Activated naive CD4-positive, alpha-beta T cell treated with anti-CD3 and anti-CD28 coated beads, Interleukin-2, amount 50 U/mL, for 16 hours (primary cell): ENCODE measurements at regions not wholly inside any gene's neighbourhood (a gene's known extent, or its start where the extent isn't known, plus 50 kb on each side); places are given as distances from the start of the nearest gene placed in this dataset.

ENCODE experiments used
- DNase-seq: peaks from one replicate; pipeline ENCODE4 v3.0.0-alpha.2; 2020

GRCh38 chr14:95410838-95411237, 91.1 kb upstream of the CLMN start:
- DNase-seq: no peak

- DNase-seq: no peak
Observed at GRCh38 chr14:95409477-95410272, 90.0 kb upstream of the CLMN start.

- no peak for DNase-seq
Observed at GRCh38 chr14:95408731-95409476, 89.2 kb upstream of the CLMN start.

GRCh38 chr14:95407354-95407753, 87.6 kb upstream of the CLMN start:
- no peak for DNase-seq

GRCh38 chr14:95406756-95407277, 87.1 kb upstream of the CLMN start:
- DNase-seq: no peak

- no peak for DNase-seq
Observed at GRCh38 chr14:95404583-95404982, 84.9 kb upstream of the CLMN start.

GRCh38 chr14:95402578-95402977, 82.9 kb upstream of the CLMN start:
- no peak for DNase-seq

- no peak for DNase-seq
Observed at GRCh38 chr14:95402176-95402575, 82.5 kb upstream of the CLMN start.

GRCh38 chr14:95398630-95399547, 79.2 kb upstream of the CLMN start:
- no peak for DNase-seq

GRCh38 chr14:95397325-95397724, 77.6 kb upstream of the CLMN start:
- no peak for DNase-seq

- DNase-seq: no peak
Observed at GRCh38 chr14:95396221-95396620, 76.5 kb upstream of the CLMN start.

GRCh38 chr14:95395098-95395737, 75.5 kb upstream of the CLMN start:
- DNase-seq: no peak

- DNase-seq: no peak
Observed at GRCh38 chr14:95394297-95395097, 74.8 kb upstream of the CLMN start.

GRCh38 chr14:95392841-95393240, 73.1 kb upstream of the CLMN start:
- no peak for DNase-seq

GRCh38 chr14:95391331-95391730, 71.6 kb upstream of the CLMN start:
- no peak for DNase-seq

GRCh38 chr14:95389471-95390011, 69.8 kb upstream of the CLMN start:
- no peak for DNase-seq

GRCh38 chr14:95388699-95389098, 69.0 kb upstream of the CLMN start:
- DNase-seq: no peak

GRCh38 chr14:95387826-95388445, 68.2 kb upstream of the CLMN start:
- no peak for DNase-seq

- no peak for DNase-seq
Observed at GRCh38 chr14:95386536-95387095, 66.9 kb upstream of the CLMN start.

- DNase-seq: no peak
Observed at GRCh38 chr14:95385701-95386100, 66.0 kb upstream of the CLMN start.

GRCh38 chr14:95382747-95383146, 63.0 kb upstream of the CLMN start:
- DNase-seq: no peak
